Ovary (tissue), 3 donors: ENCODE measurements at regions not wholly inside any gene's neighbourhood (a gene's known extent, or its start where the extent isn't known, plus 50 kb on each side); places are given as distances from the start of the nearest gene placed in this dataset.

Experiments used
- EP300 ChIP-seq: sonication (generic); formaldehyde crosslinking; IDR thresholded peaks from one replicate; pipeline ENCODE4 v1.6.1; 2017; ENCODE audit warnings: antibody characterized with exemption
- TF ChIP-seq, protein P1 (sequence below), 3 donors: fragments of 450-650 bp in 2 of 3; fragments of 200-600 bp in 1 of 3; IDR thresholded peaks; one replicate each; pipeline versions ENCODE4 v1.5.1 to v1.8.0; 2016 to 2022; ENCODE audit warnings: antibody characterized with exemption in 3 of 3, mild to moderate bottlenecking in 1 of 3
- donor health status: DM: no; HTN: no; CAD: no.

DNA sequence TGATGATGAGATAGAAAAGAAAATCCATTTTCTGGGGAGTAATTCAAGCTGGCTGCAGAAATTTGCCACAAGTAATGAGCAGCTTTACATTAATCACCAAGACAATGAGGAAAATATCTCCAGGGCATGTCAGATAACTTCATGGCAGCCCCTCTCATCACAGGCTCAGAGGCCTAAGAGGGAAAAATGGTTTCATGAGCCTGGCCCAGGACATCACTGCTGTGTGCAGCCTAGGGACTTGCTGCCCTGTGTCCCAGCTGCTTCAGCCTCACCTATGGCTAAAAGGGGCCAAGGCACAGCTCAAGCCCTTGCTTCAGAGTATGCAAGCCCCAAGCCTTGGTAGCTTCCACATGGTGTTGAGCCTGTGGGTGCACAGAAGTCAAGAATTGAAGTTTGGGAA lies 161.7 kb downstream of the OPA1 start:
- TF ChIP-seq, protein P1, sequence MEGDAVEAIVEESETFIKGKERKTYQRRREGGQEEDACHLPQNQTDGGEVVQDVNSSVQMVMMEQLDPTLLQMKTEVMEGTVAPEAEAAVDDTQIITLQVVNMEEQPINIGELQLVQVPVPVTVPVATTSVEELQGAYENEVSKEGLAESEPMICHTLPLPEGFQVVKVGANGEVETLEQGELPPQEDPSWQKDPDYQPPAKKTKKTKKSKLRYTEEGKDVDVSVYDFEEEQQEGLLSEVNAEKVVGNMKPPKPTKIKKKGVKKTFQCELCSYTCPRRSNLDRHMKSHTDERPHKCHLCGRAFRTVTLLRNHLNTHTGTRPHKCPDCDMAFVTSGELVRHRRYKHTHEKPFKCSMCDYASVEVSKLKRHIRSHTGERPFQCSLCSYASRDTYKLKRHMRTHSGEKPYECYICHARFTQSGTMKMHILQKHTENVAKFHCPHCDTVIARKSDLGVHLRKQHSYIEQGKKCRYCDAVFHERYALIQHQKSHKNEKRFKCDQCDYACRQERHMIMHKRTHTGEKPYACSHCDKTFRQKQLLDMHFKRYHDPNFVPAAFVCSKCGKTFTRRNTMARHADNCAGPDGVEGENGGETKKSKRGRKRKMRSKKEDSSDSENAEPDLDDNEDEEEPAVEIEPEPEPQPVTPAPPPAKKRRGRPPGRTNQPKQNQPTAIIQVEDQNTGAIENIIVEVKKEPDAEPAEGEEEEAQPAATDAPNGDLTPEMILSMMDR (IDR thresholded peaks at IDR 0.05) = no peak
- TF ChIP-seq EP300 = no peak
